Endothelial cell of umbilical vein (primary cell): ENCODE measurements at regions not wholly inside any gene's neighbourhood (a gene's known extent, or its start where the extent isn't known, plus 50 kb on each side); places are given as distances from the start of the nearest gene placed in this dataset.

Source experiments
- BruUV-seq: library from RNA; stranded (reverse); fragments of 400-500 nt; replicated peaks from 2 replicates; lab custom pipeline; 2021; lab: Mats Ljungman, UMichigan
- CTCF ChIA-PET: fragments of 300-600, 350-600 bp; sonication (Branson Sonifier 250); formaldehyde crosslinking; loops from one replicate; lab custom pipeline; 2021; ENCODE audit warnings: antibody characterized with exemption, inconsistent platforms; lab: Charles Lee
- POLR2A ChIA-PET: fragments of 300-600, 350-600 bp; sonication (Branson Sonifier 250); formaldehyde crosslinking; loops from one replicate; lab custom pipeline; 2021; ENCODE audit warnings: antibody characterized with exemption, inconsistent platforms; lab: Charles Lee
- DNase-seq: peaks from one replicate; pipeline ENCODE4 v3.0.0-alpha.2; 2011; ENCODE audit warnings: low read depth, low spot score
- FAIRE-seq: peaks from 2 replicates; lab custom pipeline; 2011; peaks lifted over from hg19 to GRCh38; lab: Jason Lieb, UNC
- H2AFZ ChIP-seq: 2 replicates; pipeline ENCODE4 v1.6.0; 2012; ENCODE audit warnings: low read depth, low read length, control low read depth, inconsistent platforms
- H3K27ac ChIP-seq: 2 replicates; pipeline ENCODE4 v1.5.1; 2011; ENCODE audit warnings: low read depth, mild to moderate bottlenecking, control low read depth, low read length, moderate library complexity; ENCODE audit not compliant: insufficient read depth
- H3K27me3 ChIP-seq, 2 experiments: 2 replicates each; pipeline versions ENCODE4 v1.6.0 to v1.6.1; 2011; ENCODE audit warnings: low read length in 2 of 2, mixed read lengths in 1 of 2; ENCODE audit not compliant: control insufficient read depth in 2 of 2, insufficient read depth in 2 of 2
- H3K36me3 ChIP-seq, 2 experiments: 2 replicates in 1 of 2; 3 replicates in 1 of 2; pipeline ENCODE4 v1.5.1; 2011; ENCODE audit warnings: low read length in 2 of 2, mild to moderate bottlenecking in 1 of 2, moderate library complexity in 1 of 2; ENCODE audit not compliant: control insufficient read depth in 2 of 2, insufficient read depth in 2 of 2; ENCODE audit errors: extremely low read depth in 1 of 2
- H3K4me1 ChIP-seq: 3 replicates; pipeline ENCODE4 v1.5.1; 2011; ENCODE audit warnings: mild to moderate bottlenecking, low read length; ENCODE audit not compliant: control insufficient read depth, insufficient read depth; ENCODE audit errors: extremely low read depth
- H3K4me2 ChIP-seq: 2 replicates; pipeline ENCODE4 v1.6.1; 2011; ENCODE audit warnings: low read length, control low read depth, mixed read lengths; ENCODE audit not compliant: insufficient read depth
- H3K4me3 ChIP-seq, 3 experiments: fragments of 200-600 bp in 1 of 3; sonication (generic), shearing (Covaris generic) in 1 of 3; replicated peaks in 1 of 3; 2 replicates each; pipeline ENCODE4 v1.5.1; 2011 to 2016; ENCODE audit warnings: control low read depth in 3 of 3, low read length in 3 of 3, mild to moderate bottlenecking in 2 of 3, inconsistent platforms in 1 of 3, low read depth in 1 of 3, moderate library complexity in 1 of 3; ENCODE audit not compliant: insufficient read depth in 1 of 3
- H3K79me2 ChIP-seq: 2 replicates; pipeline ENCODE4 v1.6.0; 2012; ENCODE audit warnings: low read length, inconsistent platforms; ENCODE audit not compliant: control insufficient read depth, insufficient read depth
- H3K9ac ChIP-seq: replicated peaks from 2 replicates; pipeline ENCODE3; 2011; ENCODE audit warnings: low read length, control low read depth; ENCODE audit not compliant: insufficient read depth; ENCODE audit errors: extremely low read depth
- H3K9me1 ChIP-seq: replicated peaks from 3 replicates; pipeline ENCODE4 v1.6.0; 2011; ENCODE audit warnings: mild to moderate bottlenecking, low read length; ENCODE audit not compliant: control insufficient read depth, insufficient read depth; ENCODE audit errors: extremely low read depth
- H3K9me3 ChIP-seq: replicated peaks from 2 replicates; pipeline ENCODE4 v1.5.1; 2012; ENCODE audit warnings: low read length, inconsistent platforms; ENCODE audit not compliant: control insufficient read depth, insufficient read depth
- H4K20me1 ChIP-seq: replicated peaks from 2 replicates; pipeline ENCODE3; 2011; ENCODE audit warnings: mild to moderate bottlenecking, low read length; ENCODE audit not compliant: control insufficient read depth, insufficient read depth; ENCODE audit errors: extremely low read depth
- CTCF ChIP-seq, 2 donors: IDR thresholded peaks; 1 replicate in 1 of 2; 2 replicates in 1 of 2; pipeline ENCODE4 v1.5.1; 2011; ENCODE audit warnings: low read length in 2 of 2, mild to moderate bottlenecking in 2 of 2, moderate library complexity in 2 of 2, control low read depth in 1 of 2, inconsistent platforms in 1 of 2, low read depth in 1 of 2; ENCODE audit not compliant: insufficient read depth in 1 of 2; ENCODE audit errors: extremely low read depth in 1 of 2
- EZH2 ChIP-seq: IDR thresholded peaks from 2 replicates; pipeline ENCODE4 v1.6.1; 2012; ENCODE audit warnings: borderline replicate concordance, low read depth, mild to moderate bottlenecking, moderate library complexity, low read length, inconsistent platforms; ENCODE audit not compliant: severe bottlenecking
- FOS ChIP-seq: IDR thresholded peaks from 2 replicates; pipeline ENCODE4 v1.6.1; 2011; ENCODE audit warnings: mild to moderate bottlenecking, low read length, moderate library complexity, borderline replicate concordance; ENCODE audit not compliant: insufficient read depth
- GATA2 ChIP-seq: IDR thresholded peaks from 2 replicates; pipeline ENCODE4 v1.7.0; 2011; ENCODE audit warnings: low read depth, mild to moderate bottlenecking, moderate library complexity, mixed read lengths, low read length; ENCODE audit not compliant: insufficient read length, insufficient read depth
- JUN ChIP-seq: IDR thresholded peaks from 2 replicates; pipeline ENCODE4 v1.6.1; 2011; ENCODE audit warnings: borderline replicate concordance, low read depth; ENCODE audit not compliant: insufficient read length, insufficient read depth
- MAX ChIP-seq: IDR thresholded peaks from 2 replicates; pipeline ENCODE4 v1.6.1; 2011; ENCODE audit not compliant: insufficient read depth, insufficient read length
- MYC ChIP-seq: IDR thresholded peaks from one replicate; pipeline ENCODE4 v1.6.1; 2011; ENCODE audit warnings: mild to moderate bottlenecking, low read depth, low read length
- POLR2A ChIP-seq: IDR thresholded peaks from 2 replicates; pipeline ENCODE4 v1.6.1; 2012; ENCODE audit warnings: low read depth, mild to moderate bottlenecking, control low read depth, low read length
- POLR2AphosphoS5 ChIP-seq: IDR thresholded peaks from 2 replicates; pipeline ENCODE4 v1.6.1; 2012; ENCODE audit warnings: low read depth, mild to moderate bottlenecking, control low read depth, low read length, moderate library complexity; ENCODE audit not compliant: insufficient read depth
- dilution Hi-C: fragments of 300-500 bp; cut with MboI; formaldehyde crosslinking; loops from one replicate; pipeline ENCODE4 v1.15.0; 2019; ENCODE audit warnings: low sequenced_read_pairs; ENCODE audit not compliant: extremely low pct_ligation_motif_present
- intact Hi-C: fragments of 100-400 bp; cut with micrococcal nuclease; formaldehyde crosslinking; loops from one replicate; pipeline ENCODE4 v1.10.0; 2022

- Histone ChIP-seq H3K27ac (no peak overlapping the region), H3K27me3 (no peaks in the 10 kb centered on the region), H3K4me1 (peaks cover 7% of the 10 kb centered on the region), H3K4me2 (no peak overlapping the region), H3K36me3 (peaks cover 0 to 2% of the 10 kb centered on the region in 2 experiments), H4K20me1 (no peaks in the 10 kb centered on the region), H2AFZ (peak overlapping the region; percentile 8), H3K4me3 (no peak overlapping the region), H3K9me3 (no peaks in the 10 kb centered on the region), H3K9me1 (no peaks in the 10 kb centered on the region), H3K9ac (no peak overlapping the region), H3K79me2 (no peaks in the 10 kb centered on the region)
- DNase-seq (peak; percentile 84), FAIRE-seq (peak; percentile 91)
- intact Hi-C loops (loop anchor here (1.0 kb wide), 5 partner anchors 61 to 469 kb away; no protein-coding TSS in a partner anchor), dilution Hi-C loops (no loop called here)
- POLR2A ChIA-PET, result interaction anchor here (0.6 to 1.2 kb wide), 2 partner anchors 62 to 158 kb away, joined by 3 to 6 read pairs; partner anchors contain the start of gene RASAL2
- CTCF ChIA-PET, result interaction anchor here (0.6 to 5.2 kb wide), 81 partner anchors 11 to 1783 kb away, joined by 3 to 252 read pairs (median 5); partner anchors contain the start of gene RASAL2
- TF ChIP-seq CTCF (IDR thresholded peaks at IDR 0.05; ENCODE audit: extremely low read depth in 1 of 2, insufficient read depth in 1 of 2, low read depth in 1 of 2, low read length in 2 of 2), result peak; percentile 80 to 84
- TF ChIP-seq MAX, result no peak
- no TSS peak for BruUV-seq
Observed at GRCh38 chr1:178031856-178032320, 62.0 kb upstream of the RASAL2 start.

- POLR2A ChIA-PET, result no interaction called here
- Histone ChIP-seq H3K4me1 (peaks cover 7% of the 10 kb centered on the region), H3K79me2 (no peaks in the 10 kb centered on the region), H3K4me3 (no peak overlapping the region), H3K27ac (no peak overlapping the region), H3K4me2 (no peak overlapping the region), H4K20me1 (no peaks in the 10 kb centered on the region), H3K9me3 (no peaks in the 10 kb centered on the region), H3K9ac (no peak overlapping the region), H3K36me3 (peaks cover 0 to 2% of the 10 kb centered on the region in 2 experiments), H3K27me3 (no peaks in the 10 kb centered on the region), H3K9me1 (no peaks in the 10 kb centered on the region), H2AFZ (no peak overlapping the region)
- TF ChIP-seq MAX (no peak), POLR2AphosphoS5 (no peak), GATA2 (no peak), FOS (no peak), CTCF (IDR thresholded peaks at IDR 0.05; ENCODE audit: extremely low read depth in 1 of 2, insufficient read depth in 1 of 2, low read depth in 1 of 2, low read length in 2 of 2) (no peak), POLR2A (no peak), MYC (no peak), JUN (no peak), EZH2 (no peak)
- no peak for FAIRE-seq
- DNase-seq, result no peak
- BruUV-seq, result no TSS peak
- dilution Hi-C loops (no loop called here), intact Hi-C loops (no loop called here)
- CTCF ChIA-PET, result interaction anchor here (1.1 to 5.2 kb wide), 10 partner anchors 11 to 266 kb away, joined by 4 to 252 read pairs (median 12); partner anchors contain the start of gene RASAL2
Observed at GRCh38 chr1:178033019-178033418, 60.9 kb upstream of the RASAL2 start.
